HG02970 (cell line): ENCODE measurements at regions not wholly inside any gene's neighbourhood (a gene's known extent, or its start where the extent isn't known, plus 50 kb on each side); places are given as distances from the start of the nearest gene placed in this dataset.
"Not testable (repeated sequence)": the region's sequence is repeated elsewhere in the genome, so short reads cannot be mapped to it uniquely, and the experiment has no call there.

Source experiments
- ATAC-seq: cut with Tn5 transposase; IDR thresholded peaks from one replicate; pipeline ENCODE4 v1.9.1; 2021; ENCODE audit warnings: mild to moderate bottlenecking, moderate library complexity, moderate number of reproducible peaks; ENCODE audit not compliant: unreplicated experiment, low FRiP score

DNA sequence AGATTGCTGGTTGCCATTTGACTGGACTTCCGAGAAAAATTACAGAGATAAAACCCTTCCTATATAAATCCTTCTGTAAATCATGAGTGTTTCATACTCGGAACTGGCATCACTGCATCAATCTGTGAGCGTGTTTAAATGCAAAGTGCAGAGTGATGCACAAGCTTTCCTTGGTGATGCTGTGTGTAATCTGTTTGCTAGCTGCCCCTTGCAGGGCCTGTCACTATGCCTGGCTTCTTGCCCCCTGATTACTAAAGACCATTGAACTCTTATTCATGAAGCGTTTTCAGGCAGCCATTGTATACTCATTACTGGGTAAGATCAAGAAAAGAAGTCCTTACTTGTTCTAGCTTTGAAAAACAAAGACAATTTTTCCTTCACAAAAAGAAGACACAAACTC lies 266.9 kb upstream of the FANCL start:
- ATAC-seq: no peak

- no peak for ATAC-seq
These were observed 262.8 kb upstream of the FANCL start for GRCh38 chr2:58503918-58504317.

DNA sequence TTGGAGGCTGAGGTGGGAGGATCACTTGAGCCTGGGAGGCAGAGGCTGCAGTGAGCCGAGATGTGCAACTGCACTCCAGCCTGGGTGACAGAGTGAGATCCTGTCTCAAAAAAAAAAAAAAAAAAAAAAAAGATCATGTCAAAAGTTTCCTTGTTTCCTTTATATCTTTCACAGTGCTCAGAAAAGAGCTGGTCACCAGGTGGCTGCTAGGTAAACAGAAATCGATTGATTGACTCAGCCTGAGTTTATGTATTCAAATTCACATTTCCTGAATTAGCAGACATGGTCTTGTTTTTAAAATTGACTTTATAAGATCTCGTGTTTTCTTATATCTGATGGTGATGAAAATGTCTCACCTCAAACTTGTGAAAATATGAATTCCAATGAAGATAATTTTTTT lies 261.8 kb upstream of the FANCL start:
- no peak for ATAC-seq

DNA sequence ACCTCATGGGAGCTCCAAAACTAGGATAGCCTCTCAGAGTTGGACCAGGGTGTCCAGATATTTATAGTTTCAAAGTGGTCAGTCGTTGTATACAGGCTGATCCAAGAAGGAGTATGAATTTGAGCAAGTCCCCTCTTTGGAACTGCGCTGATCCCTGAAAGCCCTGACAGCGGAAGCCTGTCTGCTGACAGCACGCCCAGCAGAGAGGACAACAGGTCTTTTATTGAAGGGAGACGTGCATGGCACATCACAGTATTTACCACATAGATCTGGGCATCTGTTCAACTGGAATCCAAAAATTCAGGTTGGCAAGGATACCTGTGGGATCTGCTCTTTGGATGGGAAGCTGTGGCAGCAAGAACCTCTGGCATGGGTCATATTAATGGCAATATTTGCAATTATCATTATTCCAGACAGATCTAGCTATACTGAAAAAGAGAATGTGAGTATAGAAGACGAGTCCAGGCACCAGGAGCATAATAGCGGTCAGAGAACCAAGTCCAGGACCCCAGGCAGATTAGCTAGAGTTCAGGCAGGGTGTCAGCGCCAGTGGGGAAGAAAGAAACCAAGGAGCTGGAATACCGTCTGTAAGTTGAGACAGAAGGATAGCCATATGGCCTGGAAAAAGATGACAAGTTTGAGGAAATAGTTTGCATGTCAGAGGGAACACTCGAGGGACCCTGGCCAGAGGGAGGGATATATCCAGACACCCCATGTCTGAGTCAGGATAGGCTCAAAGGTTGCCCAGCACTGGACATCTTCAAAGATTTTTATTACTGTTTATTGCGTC lies 260.4 kb upstream of the FANCL start:
- no peak for ATAC-seq

DNA sequence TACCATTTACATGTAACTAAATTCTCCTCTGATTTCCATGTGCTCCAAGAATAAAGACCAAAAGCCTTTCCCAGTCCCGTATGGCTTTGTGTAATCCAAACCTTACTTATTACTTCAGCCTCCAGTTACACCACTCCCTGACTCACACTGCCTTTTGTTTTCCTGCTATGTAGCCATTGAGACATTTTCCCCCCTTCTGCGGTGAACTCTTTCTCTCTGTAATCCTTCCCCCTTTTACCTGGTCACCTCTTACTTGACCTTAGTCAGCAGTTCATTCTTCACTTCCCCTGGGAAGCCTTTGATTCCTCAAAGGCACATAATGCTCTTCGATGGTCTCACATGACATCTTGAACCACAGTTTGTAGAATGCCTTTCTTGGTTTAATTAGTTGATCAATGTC lies 256.0 kb upstream of the FANCL start:
- ATAC-seq: no peak

DNA sequence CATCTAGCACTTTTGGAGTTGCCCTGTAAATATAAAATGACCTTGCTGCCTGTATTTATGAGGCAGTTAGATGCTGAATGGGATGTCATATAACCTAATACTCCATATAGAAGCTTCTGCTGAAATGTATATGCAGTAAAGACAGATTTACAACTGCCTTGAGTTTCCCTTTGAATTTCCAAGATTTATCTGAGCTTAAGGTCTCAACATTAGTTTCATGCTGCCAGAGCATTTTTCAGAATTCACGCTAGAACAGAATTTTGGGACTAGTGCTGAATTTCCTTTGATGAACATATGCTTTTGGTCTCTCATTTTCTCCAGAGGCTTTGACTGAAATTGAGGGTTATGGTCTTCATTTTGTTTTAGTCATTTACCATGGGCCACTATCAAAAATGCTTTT lies 254.7 kb upstream of the FANCL start:
- ATAC-seq: no peak

GRCh38 chr2:58494071-58494501 lies 253.0 kb upstream of the FANCL start:
- ATAC-seq: no peak

- no peak for ATAC-seq
These were observed 243.5 kb upstream of the FANCL start for GRCh38 chr2:58484629-58485028.

GRCh38 chr2:58484221-58484620 lies 243.1 kb upstream of the FANCL start:
- no peak for ATAC-seq

DNA sequence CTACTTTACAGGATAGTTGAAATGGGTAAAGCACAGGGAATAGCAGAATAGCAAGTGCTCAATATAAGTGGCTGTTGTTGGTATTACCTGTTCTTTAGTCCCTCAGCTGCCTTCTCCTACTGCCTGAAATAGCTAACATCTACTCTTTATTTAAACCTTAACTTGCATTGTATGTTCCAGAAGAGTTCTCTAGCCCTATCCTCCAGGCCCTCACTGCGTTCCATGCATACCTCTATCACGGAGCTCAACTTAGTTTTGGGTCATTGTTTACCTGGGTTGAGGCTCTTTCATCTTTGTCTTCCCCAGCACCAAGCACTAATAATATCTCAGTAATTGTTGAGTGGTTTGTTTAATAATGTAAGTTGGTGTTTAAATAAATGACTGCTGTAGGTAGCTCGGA lies 242.2 kb upstream of the FANCL start:
- ATAC-seq: no peak

DNA sequence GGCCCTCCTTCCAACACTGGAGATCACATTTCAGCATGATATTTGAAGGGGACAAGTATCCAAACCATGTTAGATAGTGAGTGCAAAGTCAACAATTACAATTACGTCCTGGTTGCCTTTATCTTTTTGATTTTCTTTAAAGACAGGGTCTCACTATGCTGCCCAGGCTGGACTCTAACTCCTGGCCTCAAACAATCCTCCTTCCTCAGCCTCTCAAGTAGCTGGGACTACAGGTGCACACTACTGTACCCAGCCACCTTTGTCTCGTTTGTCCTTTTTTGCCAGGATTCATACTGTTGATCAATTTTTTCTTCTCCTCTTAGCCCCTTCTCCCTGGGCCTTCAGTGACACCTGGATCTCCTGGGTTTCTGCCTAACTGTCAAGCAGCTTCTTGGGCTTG lies 240.5 kb upstream of the FANCL start:
- ATAC-seq: no peak

DNA sequence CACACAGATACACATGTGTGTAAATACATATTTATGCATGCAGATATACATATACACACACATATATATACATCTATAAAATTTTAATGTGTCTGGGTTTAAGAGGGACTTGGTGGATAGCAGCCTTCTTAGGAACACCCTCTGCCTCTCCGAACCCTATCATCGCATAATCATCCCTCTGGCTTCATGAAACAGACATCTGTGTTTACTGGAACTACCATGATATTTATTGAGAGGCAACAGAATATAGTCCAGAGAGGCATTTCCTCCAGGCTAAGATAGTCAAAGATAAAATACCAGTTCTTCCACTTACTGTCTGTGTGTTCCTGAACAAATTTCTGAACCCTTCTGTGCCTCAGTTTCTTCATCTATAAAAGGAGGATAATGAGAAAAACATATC lies 239.0 kb upstream of the FANCL start:
- no peak for ATAC-seq

DNA sequence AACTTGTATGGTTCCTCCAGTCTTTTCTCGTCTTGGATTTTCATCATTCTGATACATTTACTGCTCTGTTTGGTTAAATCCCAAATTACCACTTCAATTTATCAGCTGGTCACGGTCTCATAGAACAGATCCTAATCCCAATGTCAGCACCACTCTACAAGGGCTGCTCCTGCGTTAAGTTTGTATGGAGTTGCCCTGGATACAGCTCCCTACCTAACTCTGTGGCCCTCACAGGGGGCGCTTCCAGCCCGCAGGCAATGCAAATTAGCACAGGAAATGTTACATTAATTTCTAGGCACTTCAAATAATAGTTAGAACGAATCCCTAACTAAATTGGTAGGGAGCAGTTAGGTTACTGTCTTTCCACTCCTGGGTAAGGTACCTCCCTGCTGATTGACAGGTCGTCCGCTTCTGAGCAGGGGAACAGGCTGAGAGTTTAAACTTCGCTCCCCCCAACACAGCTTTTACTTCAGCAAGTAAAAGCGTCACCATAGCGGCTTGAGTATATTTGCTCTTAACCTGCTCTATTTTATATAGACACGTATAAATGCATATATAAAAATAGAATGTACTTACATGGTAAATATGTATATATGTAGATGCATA lies 238.5 kb upstream of the FANCL start:
- ATAC-seq: no peak

GRCh38 chr2:58476556-58476955 lies 235.4 kb upstream of the FANCL start:
- no peak for ATAC-seq

- ATAC-seq: no peak
These were observed 234.6 kb upstream of the FANCL start for GRCh38 chr2:58475756-58476155.

DNA sequence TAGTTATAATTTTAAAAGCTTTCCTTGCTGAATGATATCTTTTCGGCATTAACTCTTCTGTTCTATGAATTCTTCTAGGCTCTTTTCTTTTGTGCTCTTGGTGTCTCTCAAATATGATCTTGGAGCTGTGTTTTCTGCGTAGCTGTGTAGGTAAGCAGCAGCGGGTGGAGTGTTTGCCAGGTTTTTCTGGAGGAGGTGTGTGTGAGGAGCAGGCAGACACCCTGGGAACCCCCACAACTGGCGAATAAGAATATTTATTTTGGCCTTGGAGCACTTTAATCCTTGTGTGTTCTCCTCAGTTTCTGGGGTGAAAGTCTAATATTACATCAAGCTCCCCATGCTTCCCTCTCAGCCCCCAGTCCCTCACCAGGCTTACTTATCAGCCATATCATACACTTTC lies 232.0 kb upstream of the FANCL start:
- ATAC-seq: no peak

DNA sequence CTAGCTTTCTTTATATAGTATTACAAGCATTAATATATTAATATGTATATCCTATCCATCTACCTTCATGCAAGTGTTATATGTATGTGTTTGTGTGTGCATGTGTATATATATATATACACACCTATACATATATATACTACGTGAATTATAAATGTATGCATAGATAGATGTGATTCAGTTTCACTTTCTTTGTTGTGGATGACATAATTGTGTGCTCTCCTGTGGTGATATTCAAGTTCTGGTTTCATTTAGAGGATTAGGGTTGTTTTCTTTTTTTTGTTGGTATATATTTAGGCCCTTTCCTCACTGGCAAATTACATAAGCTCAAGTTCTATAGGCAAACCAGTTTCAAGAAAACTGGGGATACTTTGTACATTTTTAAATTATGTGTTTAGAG lies 225.7 kb upstream of the FANCL start:
- ATAC-seq: no peak

- ATAC-seq: not testable (repeated sequence)
These were observed 224.9 kb upstream of the FANCL start for GRCh38 chr2:58466021-58466420.

GRCh38 chr2:58460670-58461069 lies 219.5 kb upstream of the FANCL start:
- ATAC-seq: no peak

- peak; percentile 95 for ATAC-seq
These were observed 208.3 kb upstream of the FANCL start for GRCh38 chr2:58449286-58450010.

DNA sequence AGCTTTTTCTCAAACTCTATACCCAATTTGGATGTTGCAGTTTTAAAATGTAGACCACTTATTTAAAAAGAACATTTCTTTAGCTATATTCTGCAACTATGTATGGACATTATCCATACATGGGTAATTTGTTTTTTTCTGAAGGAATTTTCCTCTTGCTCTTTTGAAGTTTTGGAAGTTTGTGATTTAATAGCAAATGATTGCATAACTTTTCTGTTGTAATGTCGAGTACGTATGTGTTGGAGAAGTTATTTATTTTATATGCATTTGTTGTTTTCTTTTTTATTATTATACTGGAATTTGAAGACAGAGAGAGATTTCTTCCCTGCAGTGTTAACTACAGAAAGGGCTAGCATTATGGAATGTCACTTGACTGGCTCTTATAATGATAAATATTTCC lies 207.7 kb upstream of the FANCL start:
- no peak for ATAC-seq

DNA sequence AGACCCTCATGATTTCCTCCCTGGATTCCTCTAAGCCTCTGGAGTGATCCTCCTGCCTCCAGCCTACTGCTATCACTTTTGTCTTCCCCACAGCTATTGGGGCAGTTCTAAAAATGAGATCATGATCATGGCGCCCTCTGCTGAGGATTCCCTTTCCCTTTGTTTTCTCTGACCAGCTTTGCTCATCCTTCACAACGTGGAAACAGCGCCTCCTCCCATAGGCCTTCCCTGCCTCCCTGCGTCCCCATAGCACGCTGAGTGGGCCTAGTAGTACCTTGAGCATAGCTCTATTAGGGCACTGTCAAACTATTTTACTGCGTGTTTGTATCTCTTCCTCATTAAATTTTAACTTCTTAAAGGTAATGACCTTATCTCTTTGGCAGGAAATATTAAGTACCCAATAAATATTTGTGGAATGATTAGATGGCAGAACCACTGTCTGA lies 207.0 kb upstream of the FANCL start:
- no peak for ATAC-seq
